ENCODE measurements at regions not wholly inside any gene's neighbourhood (a gene's known extent, or its start where the extent isn't known, plus 50 kb on each side); places are given as distances from the start of the nearest gene placed in this dataset.

DNA sequence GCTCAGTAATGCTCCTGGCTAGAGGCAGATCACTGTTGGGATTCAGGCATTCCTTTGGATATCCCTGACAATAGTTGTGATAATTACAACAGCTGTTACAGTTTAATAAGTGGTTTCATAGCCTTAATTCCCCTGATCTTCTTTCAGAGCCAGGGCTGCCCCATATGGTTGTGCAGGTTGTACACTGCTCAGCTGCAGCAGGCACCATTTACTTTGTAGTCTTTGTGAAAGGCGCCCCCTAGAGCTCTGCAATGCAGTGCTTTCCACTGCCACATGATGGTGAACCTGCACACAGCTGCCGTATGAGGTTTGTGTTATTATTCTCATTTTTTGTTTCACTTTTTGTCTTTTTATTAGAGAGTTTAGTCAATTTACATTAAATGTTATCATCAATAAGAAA is 239.1 kb downstream of the KCNS3 start:
- TF ChIP-seq POLR2A (IDR thresholded peaks at IDR 0.05) = no peak
- TF ChIP-seq, protein P1, sequence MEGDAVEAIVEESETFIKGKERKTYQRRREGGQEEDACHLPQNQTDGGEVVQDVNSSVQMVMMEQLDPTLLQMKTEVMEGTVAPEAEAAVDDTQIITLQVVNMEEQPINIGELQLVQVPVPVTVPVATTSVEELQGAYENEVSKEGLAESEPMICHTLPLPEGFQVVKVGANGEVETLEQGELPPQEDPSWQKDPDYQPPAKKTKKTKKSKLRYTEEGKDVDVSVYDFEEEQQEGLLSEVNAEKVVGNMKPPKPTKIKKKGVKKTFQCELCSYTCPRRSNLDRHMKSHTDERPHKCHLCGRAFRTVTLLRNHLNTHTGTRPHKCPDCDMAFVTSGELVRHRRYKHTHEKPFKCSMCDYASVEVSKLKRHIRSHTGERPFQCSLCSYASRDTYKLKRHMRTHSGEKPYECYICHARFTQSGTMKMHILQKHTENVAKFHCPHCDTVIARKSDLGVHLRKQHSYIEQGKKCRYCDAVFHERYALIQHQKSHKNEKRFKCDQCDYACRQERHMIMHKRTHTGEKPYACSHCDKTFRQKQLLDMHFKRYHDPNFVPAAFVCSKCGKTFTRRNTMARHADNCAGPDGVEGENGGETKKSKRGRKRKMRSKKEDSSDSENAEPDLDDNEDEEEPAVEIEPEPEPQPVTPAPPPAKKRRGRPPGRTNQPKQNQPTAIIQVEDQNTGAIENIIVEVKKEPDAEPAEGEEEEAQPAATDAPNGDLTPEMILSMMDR (IDR thresholded peaks at IDR 0.05) = peak in 2 of 4 experiments; percentile 15 to 23
- no peak for TF ChIP-seq POLR2AphosphoS5 (IDR thresholded peaks at IDR 0.05)
